Astrocyte (in vitro differentiated cells and primary cell): ENCODE measurements at regions not wholly inside any gene's neighbourhood (a gene's known extent, or its start where the extent isn't known, plus 50 kb on each side); places are given as distances from the start of the nearest gene placed in this dataset.

Experiments
- DNase-seq: peaks from one replicate; pipeline ENCODE4 v3.0.0-alpha.2; 2010; ENCODE audit warnings: low read depth
- FAIRE-seq: peaks from 2 replicates; lab custom pipeline; 2011; peaks lifted over from hg19 to GRCh38; lab: Jason Lieb, UNC
- H2AFZ ChIP-seq: 2 replicates; pipeline ENCODE4 v1.6.0; 2012; ENCODE audit warnings: low read depth, low read length, inconsistent platforms
- H3K27ac ChIP-seq: 2 replicates; pipeline ENCODE4 v1.5.1; 2011; ENCODE audit warnings: low read depth, low read length, inconsistent platforms
- H3K27me3 ChIP-seq: 2 replicates; pipeline ENCODE4 v1.6.0; 2011; ENCODE audit warnings: low read length, inconsistent platforms; ENCODE audit not compliant: insufficient read depth
- H3K36me3 ChIP-seq: 2 replicates; pipeline ENCODE4 v1.5.1; 2011; ENCODE audit warnings: low read length, inconsistent platforms; ENCODE audit not compliant: insufficient read depth
- H3K4me1 ChIP-seq: 2 replicates; pipeline ENCODE4 v1.5.1; 2011; ENCODE audit warnings: low read length, inconsistent platforms; ENCODE audit not compliant: insufficient read depth
- H3K4me2 ChIP-seq: 2 replicates; pipeline ENCODE4 v1.6.0; 2012; ENCODE audit warnings: low read length, inconsistent platforms
- H3K4me3 ChIP-seq: 2 replicates; pipeline ENCODE4 v1.5.1; 2011; ENCODE audit warnings: low read depth, mild to moderate bottlenecking, low read length, inconsistent platforms; ENCODE audit not compliant: insufficient read depth
- H3K79me2 ChIP-seq: 2 replicates; pipeline ENCODE4 v1.6.0; 2012; ENCODE audit warnings: mild to moderate bottlenecking, low read length, inconsistent platforms; ENCODE audit not compliant: insufficient read depth
- H3K9ac ChIP-seq: 2 replicates; pipeline ENCODE4 v1.6.0; 2012; ENCODE audit warnings: mild to moderate bottlenecking, low read length, inconsistent platforms
- H3K9me3 ChIP-seq: 2 replicates; pipeline ENCODE4 v1.5.1; 2012; ENCODE audit warnings: low read depth, mild to moderate bottlenecking, low read length, inconsistent platforms; ENCODE audit not compliant: insufficient read depth
- H4K20me1 ChIP-seq: 2 replicates; pipeline ENCODE4 v1.6.0; 2012; ENCODE audit warnings: low read length, inconsistent platforms; ENCODE audit not compliant: insufficient read depth
- H3K27ac Mint-ChIP-seq: one replicate; pipeline ENCODE4 v1.8.0; 2021; ENCODE audit warnings: mild to moderate bottlenecking, mixed read lengths; ENCODE audit not compliant: unreplicated experiment
- H3K27me3 Mint-ChIP-seq: one replicate; pipeline ENCODE4 v1.8.0; 2021; ENCODE audit warnings: low read depth, mixed read lengths; ENCODE audit not compliant: unreplicated experiment
- H3K36me3 Mint-ChIP-seq: one replicate; pipeline ENCODE4 v1.8.0; 2021; ENCODE audit warnings: low read depth, mixed read lengths; ENCODE audit not compliant: unreplicated experiment
- H3K4me1 Mint-ChIP-seq: one replicate; pipeline ENCODE4 v1.8.0; 2021; ENCODE audit warnings: low read depth, mixed read lengths; ENCODE audit not compliant: unreplicated experiment
- H3K4me3 Mint-ChIP-seq: one replicate; pipeline ENCODE4 v1.8.0; 2021; ENCODE audit warnings: mild to moderate bottlenecking, moderate library complexity, mixed read lengths; ENCODE audit not compliant: unreplicated experiment
- H3K9me3 Mint-ChIP-seq: one replicate; pipeline ENCODE4 v1.8.0; 2021; ENCODE audit warnings: mild to moderate bottlenecking, mixed read lengths; ENCODE audit not compliant: unreplicated experiment
- EZH2 ChIP-seq: IDR thresholded peaks from 2 replicates; pipeline ENCODE4 v1.6.1; 2012; ENCODE audit warnings: mild to moderate bottlenecking, low read length, inconsistent platforms; ENCODE audit not compliant: insufficient read depth
- TF ChIP-seq, protein P1 (sequence below): IDR thresholded peaks from 2 replicates; pipeline ENCODE4 v1.5.1; 2011; ENCODE audit warnings: low read depth, mild to moderate bottlenecking, inconsistent platforms, low read length, moderate library complexity; ENCODE audit not compliant: insufficient read depth

DNA sequence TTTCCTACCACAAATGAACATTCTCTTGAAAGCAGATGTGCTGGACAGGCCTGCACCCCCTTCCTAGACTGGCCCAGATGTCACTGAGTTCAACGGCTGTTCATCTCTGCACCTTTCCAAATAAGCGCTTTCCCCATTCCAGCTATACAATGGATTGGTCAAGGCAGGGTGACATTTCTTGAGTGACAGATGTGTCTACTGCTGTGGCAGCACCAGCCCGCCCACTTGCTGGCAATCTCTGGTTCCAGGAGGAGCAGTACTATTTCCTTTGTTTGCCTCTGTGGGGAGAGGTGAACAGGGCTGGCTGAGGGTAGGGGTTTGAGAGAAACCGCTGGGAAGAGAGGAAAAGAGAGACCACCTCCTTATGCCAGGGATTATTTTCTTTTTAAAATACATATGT, 269.5 kb upstream of the POU3F3 start:
- H3K27ac Mint-ChIP-seq, result no peak overlapping the region
- no peaks in the 10 kb centered on the region for H3K27me3 Mint-ChIP-seq
- H3K9ac ChIP-seq, result no peak overlapping the region
- TF ChIP-seq EZH2, result no peak
- TF ChIP-seq, protein P1, sequence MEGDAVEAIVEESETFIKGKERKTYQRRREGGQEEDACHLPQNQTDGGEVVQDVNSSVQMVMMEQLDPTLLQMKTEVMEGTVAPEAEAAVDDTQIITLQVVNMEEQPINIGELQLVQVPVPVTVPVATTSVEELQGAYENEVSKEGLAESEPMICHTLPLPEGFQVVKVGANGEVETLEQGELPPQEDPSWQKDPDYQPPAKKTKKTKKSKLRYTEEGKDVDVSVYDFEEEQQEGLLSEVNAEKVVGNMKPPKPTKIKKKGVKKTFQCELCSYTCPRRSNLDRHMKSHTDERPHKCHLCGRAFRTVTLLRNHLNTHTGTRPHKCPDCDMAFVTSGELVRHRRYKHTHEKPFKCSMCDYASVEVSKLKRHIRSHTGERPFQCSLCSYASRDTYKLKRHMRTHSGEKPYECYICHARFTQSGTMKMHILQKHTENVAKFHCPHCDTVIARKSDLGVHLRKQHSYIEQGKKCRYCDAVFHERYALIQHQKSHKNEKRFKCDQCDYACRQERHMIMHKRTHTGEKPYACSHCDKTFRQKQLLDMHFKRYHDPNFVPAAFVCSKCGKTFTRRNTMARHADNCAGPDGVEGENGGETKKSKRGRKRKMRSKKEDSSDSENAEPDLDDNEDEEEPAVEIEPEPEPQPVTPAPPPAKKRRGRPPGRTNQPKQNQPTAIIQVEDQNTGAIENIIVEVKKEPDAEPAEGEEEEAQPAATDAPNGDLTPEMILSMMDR, result no peak
- FAIRE-seq (no peak), DNase-seq (no peak)
- H3K9me3 ChIP-seq, result no peaks in the 10 kb centered on the region
- H3K36me3 ChIP-seq, result no peaks in the 10 kb centered on the region
- no peak overlapping the region for H3K4me3 Mint-ChIP-seq
- H3K27ac ChIP-seq, result no peak overlapping the region
- H3K9me3 Mint-ChIP-seq, result no peaks in the 10 kb centered on the region
- no peaks in the 10 kb centered on the region for H3K4me1 ChIP-seq
- no peak overlapping the region for H2AFZ ChIP-seq
- H3K4me3 ChIP-seq, result no peak overlapping the region
- no peak overlapping the region for H3K4me2 ChIP-seq
- H4K20me1 ChIP-seq, result no peaks in the 10 kb centered on the region
- H3K4me1 Mint-ChIP-seq, result no peaks in the 10 kb centered on the region
- no peaks in the 10 kb centered on the region for H3K36me3 Mint-ChIP-seq
- H3K27me3 ChIP-seq, result no peaks in the 10 kb centered on the region
- H3K79me2 ChIP-seq, result no peaks in the 10 kb centered on the region

DNA sequence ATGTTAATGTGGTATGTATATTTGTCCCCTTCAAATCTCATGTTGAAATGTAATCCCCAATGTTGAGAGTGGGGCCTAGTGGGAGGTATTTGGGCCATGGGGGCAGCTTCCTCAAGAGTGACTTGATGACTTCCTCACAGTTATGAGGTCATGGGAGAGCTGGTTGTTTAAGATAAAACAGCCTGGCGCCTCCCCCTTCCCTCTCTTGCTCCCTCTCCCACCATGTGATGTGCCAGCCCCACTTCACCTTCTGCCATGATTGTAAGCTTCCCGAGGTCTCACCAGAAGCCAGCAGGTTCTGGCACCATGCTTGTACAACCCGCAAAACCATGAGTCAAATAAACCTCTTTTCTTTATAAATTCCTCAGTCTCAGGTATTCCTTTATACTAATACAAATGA, 258.3 kb upstream of the POU3F3 start:
- Histone ChIP-seq H3K27me3 (no peaks in the 10 kb centered on the region), H3K79me2 (no peaks in the 10 kb centered on the region), H3K36me3 (no peaks in the 10 kb centered on the region), H4K20me1 (no peaks in the 10 kb centered on the region), H3K9ac (no peak overlapping the region), H2AFZ (no peak overlapping the region), H3K9me3 (peaks cover 4% of the 10 kb centered on the region), H3K4me1 (peaks cover 9% of the 10 kb centered on the region), H3K27ac (no peak overlapping the region), H3K4me2 (no peak overlapping the region), H3K4me3 (no peak overlapping the region)
- Mint-ChIP-seq H3K27ac (no peak overlapping the region), H3K9me3 (peaks cover 20% of the 10 kb centered on the region), H3K4me3 (no peak overlapping the region), H3K4me1 (peaks cover 7% of the 10 kb centered on the region), H3K27me3 (no peaks in the 10 kb centered on the region), H3K36me3 (no peaks in the 10 kb centered on the region)
- no peak for TF ChIP-seq EZH2
- TF ChIP-seq, protein P1, result no peak
- FAIRE-seq (no peak), DNase-seq (no peak)

DNA sequence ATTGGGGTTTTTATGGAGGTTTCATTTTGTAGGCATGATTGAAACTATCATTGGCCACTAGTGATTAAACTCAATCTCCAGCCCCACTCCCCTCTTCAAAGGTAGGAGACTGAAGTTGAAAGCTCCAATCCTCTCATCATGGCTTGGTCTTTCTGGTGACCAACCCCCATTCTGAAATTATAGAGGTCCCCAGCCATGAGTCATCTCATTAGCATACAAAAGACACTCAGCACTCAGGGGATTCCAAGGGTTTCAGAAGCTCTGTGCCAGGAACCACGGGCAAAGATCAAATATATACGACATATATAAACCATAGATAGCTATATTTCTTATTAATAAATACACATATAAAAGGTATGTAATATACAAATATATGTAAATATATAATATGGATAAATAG, 256.0 kb upstream of the POU3F3 start:
- peaks cover 7% of the 10 kb centered on the region for H3K4me1 Mint-ChIP-seq
- Histone ChIP-seq H3K27ac (no peak overlapping the region), H3K36me3 (no peaks in the 10 kb centered on the region), H3K79me2 (no peaks in the 10 kb centered on the region), H3K9ac (no peak overlapping the region), H3K4me2 (no peak overlapping the region), H3K4me3 (no peak overlapping the region), H4K20me1 (no peaks in the 10 kb centered on the region), H2AFZ (no peak overlapping the region), H3K9me3 (no peaks in the 10 kb centered on the region), H3K4me1 (peaks cover 9% of the 10 kb centered on the region), H3K27me3 (no peaks in the 10 kb centered on the region)
- TF ChIP-seq EZH2, result no peak
- TF ChIP-seq, protein P1, result no peak
- H3K9me3 Mint-ChIP-seq, result peaks cover 8% of the 10 kb centered on the region
- no peak overlapping the region for H3K27ac Mint-ChIP-seq
- no peaks in the 10 kb centered on the region for H3K27me3 Mint-ChIP-seq
- FAIRE-seq, result no peak
- no peak overlapping the region for H3K4me3 Mint-ChIP-seq
- DNase-seq, result no peak
- H3K36me3 Mint-ChIP-seq, result no peaks in the 10 kb centered on the region
